HepG2 (cell line): ENCODE measurements at regions not wholly inside any gene's neighbourhood (a gene's known extent, or its start where the extent isn't known, plus 50 kb on each side); places are given as distances from the start of the nearest gene placed in this dataset.

Experiments used
- ATAC-seq: fragments of 200-7000 bp; cut with Tn5 transposase; 3 replicates; pipeline ENCODE4 v1.9.1; 2020; ENCODE audit warnings: mild to moderate bottlenecking, moderate library complexity
- BruUV-seq: library from RNA; stranded (reverse); fragments of 400-500 nt; replicated peaks from 2 replicates; lab custom pipeline; 2021; lab: Mats Ljungman, UMichigan
- CTCF ChIA-PET: fragments of 300-600 bp; formaldehyde crosslinking; extraction: SDS; loops from one replicate; lab custom pipeline; 2021; ENCODE audit warnings: low total read pairs, inconsistent platforms, low intra/inter-chr PET ratio; lab: Yijun Ruan, JAX
- POLR2A ChIA-PET: fragments of 350-600 bp; sonication (Branson Sonifier 250); formaldehyde crosslinking; loops from one replicate; lab custom pipeline; 2020; ENCODE audit warnings: antibody characterized with exemption, inconsistent platforms; lab: Yijun Ruan, JAX
- DNase-seq: peaks from one replicate; pipeline ENCODE4 v3.0.0-alpha.2; 2015; ENCODE audit warnings: low spot score
- FAIRE-seq: peaks from 3 replicates; lab custom pipeline; 2011; peaks lifted over from hg19 to GRCh38; lab: Jason Lieb, UNC
- H2AFZ ChIP-seq: one replicate; pipeline ENCODE4 v1.6.1; 2011; ENCODE audit warnings: low read length, inconsistent platforms
- H3K27ac ChIP-seq: fragments of 300-600 bp; 3 replicates; pipeline ENCODE4 v1.8.0; 2011; ENCODE audit warnings: mixed run types, mild to moderate bottlenecking, mixed read lengths, low read length, inconsistent platforms; ENCODE audit not compliant: insufficient read depth; ENCODE audit errors: extremely low read length
- H3K27me3 ChIP-seq, 2 experiments: fragments of 200-600 bp in 1 of 2; 2 replicates in 1 of 2; 3 replicates in 1 of 2; pipeline versions ENCODE4 v1.6.0 to v1.8.0; 2011; ENCODE audit warnings: low read length in 2 of 2, mild to moderate bottlenecking in 2 of 2, moderate library complexity in 2 of 2, inconsistent platforms in 1 of 2; ENCODE audit not compliant: insufficient read depth in 2 of 2, control insufficient read depth in 1 of 2
- H3K36me3 ChIP-seq, 2 experiments: fragments of 200-600 bp in 1 of 2; replicated peaks in 1 of 2; 2 replicates in 1 of 2; 3 replicates in 1 of 2; pipeline versions ENCODE4 v1.5.1 to v1.8.0; 2011; ENCODE audit warnings: low read length in 2 of 2, inconsistent platforms in 1 of 2; ENCODE audit not compliant: insufficient read depth in 2 of 2, control insufficient read depth in 1 of 2
- H3K4me1 ChIP-seq: 2 replicates; pipeline ENCODE4 v1.5.1; 2012; ENCODE audit warnings: low read length, inconsistent platforms; ENCODE audit not compliant: insufficient read depth
- H3K4me2 ChIP-seq: 2 replicates; pipeline ENCODE4 v1.6.0; 2011; ENCODE audit warnings: low read depth, low read length, inconsistent platforms
- H3K4me3 ChIP-seq, 3 experiments: fragments of 200-600 bp in 1 of 3; sonication (generic), shearing (Covaris generic) in 1 of 3; replicated peaks in 1 of 3; 2 replicates each; pipeline ENCODE4 v1.5.1; 2011 to 2016; ENCODE audit warnings: low read length in 3 of 3, inconsistent platforms in 2 of 3, low read depth in 2 of 3, mild to moderate bottlenecking in 2 of 3, control low read depth in 1 of 3, mixed read lengths in 1 of 3; ENCODE audit not compliant: insufficient read depth in 1 of 3
- H3K79me2 ChIP-seq: one replicate; pipeline ENCODE4 v1.6.1; 2011; ENCODE audit warnings: low read length, inconsistent platforms; ENCODE audit not compliant: insufficient read depth
- H3K9ac ChIP-seq: 2 replicates; pipeline ENCODE4 v1.6.0; 2011; ENCODE audit warnings: mild to moderate bottlenecking, low read depth, low read length, inconsistent platforms; ENCODE audit not compliant: insufficient read depth
- H3K9me3 ChIP-seq: 2 replicates; pipeline ENCODE4 v1.5.1; 2012; ENCODE audit warnings: mild to moderate bottlenecking, low read length
- H4K20me1 ChIP-seq: 2 replicates; pipeline ENCODE4 v1.6.0; 2011; ENCODE audit warnings: inconsistent platforms, mild to moderate bottlenecking, low read length, moderate library complexity; ENCODE audit not compliant: insufficient read depth
- FUBP1 ChIP-seq: sonication (generic); formaldehyde crosslinking; IDR thresholded peaks from 2 replicates; pipeline ENCODE4 v1.5.1; 2020; ENCODE audit warnings: missing genetic modification reagents, mild to moderate bottlenecking, borderline replicate concordance
- GMEB2 ChIP-seq: IDR thresholded peaks from 2 replicates; pipeline ENCODE4 v1.6.1; 2016; ENCODE audit warnings: missing biosample characterization, missing genetic modification reagents, low read depth
- MYC ChIP-seq: sonication (generic); formaldehyde crosslinking; IDR thresholded peaks from 2 replicates; pipeline ENCODE4 v1.9.0; 2021; ENCODE audit warnings: missing genetic modification reagents, borderline replicate concordance
- PPARG ChIP-seq: conservative IDR thresholded peaks from 2 replicates; pipeline ENCODE4 v1.6.1; 2016; ENCODE audit warnings: missing biosample characterization, missing genetic modification reagents
- SOX13 ChIP-seq, 3 experiments: fragments of 450-650 bp in 1 of 3; sonication (generic) in 1 of 3; formaldehyde crosslinking in 1 of 3; IDR thresholded peaks in 2 of 3; conservative IDR thresholded peaks in 1 of 3; 2 replicates each; pipeline versions ENCODE4 v1.5.0 to v1.6.1; 2016 to 2020; ENCODE audit warnings: antibody characterized with exemption in 1 of 3, mild to moderate bottlenecking in 1 of 3, missing compliant biosample characterization in 1 of 3, missing genetic modification reagents in 1 of 3, moderate library complexity in 1 of 3
- ZFP1 ChIP-seq: IDR thresholded peaks from 2 replicates; pipeline ENCODE4 v1.6.1; 2016
- ZNF138 ChIP-seq: sonication (generic); formaldehyde crosslinking; IDR thresholded peaks from 2 replicates; pipeline ENCODE4 v1.5.0; 2020; ENCODE audit warnings: mild to moderate bottlenecking, low read depth, missing genetic modification reagents
- ZNF614 ChIP-seq: IDR thresholded peaks from 2 replicates; pipeline ENCODE4 v1.6.1; 2018; ENCODE audit warnings: missing biosample characterization, missing genetic modification reagents, inconsistent platforms, borderline replicate concordance
- WGBS: methylation state at CpG from one replicate; pipeline ENCODE4 v1.1.6; 2017; ENCODE audit warnings: low lambda C conversion rate; 5-methylcytosine and 5-hydroxymethylcytosine counted together
- in situ Hi-C: cut with HindIII; loops from 2 replicates; pipeline ENCODE4 v1.10.0; 2017; ENCODE audit warnings: low pct_unique_long_range_greater_than_20kb; ENCODE audit not compliant: extremely low pct_ligation_motif_present
- intact Hi-C: fragments of 100-400 bp; cut with micrococcal nuclease; formaldehyde crosslinking; loops from one replicate; pipeline ENCODE4 v1.10.0; 2022; ENCODE audit not compliant: unreplicated experiment

- TF ChIP-seq MYC (CRISPR knock-in tag) (no peak), FUBP1 (CRISPR knock-in tag) (no peak), PPARG (CRISPR knock-in tag) (no peak), GMEB2 (CRISPR knock-in tag) (no peak)
Observed at GRCh38 chrX:115452251-115452650, 108.7 kb upstream of the PLS3 start (continued).

GRCh38 chrX:115459883-115460880, 100.8 kb upstream of the PLS3 start:
- H3K4me2 ChIP-seq, result no peak overlapping the region
- in situ Hi-C loops (no loop called here), intact Hi-C loops (no loop called here)
- H3K9ac ChIP-seq, result no peak overlapping the region
- no peak overlapping the region for H2AFZ ChIP-seq
- no peaks in the 10 kb centered on the region for H3K9me3 ChIP-seq
- no peaks in the 10 kb centered on the region for H3K4me1 ChIP-seq
- no peak overlapping the region for H3K4me3 ChIP-seq
- ChIA-PET CTCF (no interaction called here), POLR2A (no interaction called here)
- H4K20me1 ChIP-seq, result no peaks in the 10 kb centered on the region
- BruUV-seq, result no TSS peak
- no peak overlapping the region for H3K27ac ChIP-seq
- 0% methylated on average over 3 of the region's 3 CpGs for WGBS
- H3K27me3 ChIP-seq, result no peaks in the 10 kb centered on the region
- no peak for TF ChIP-seq ZNF138 (CRISPR knock-in tag)
- TF ChIP-seq ZNF614 (CRISPR knock-in tag), result no peak
- no peak for TF ChIP-seq SOX13 (IDR thresholded peaks at IDR 0.05)
- no peak for TF ChIP-seq SOX13 (CRISPR knock-in tag; conservative IDR thresholded peaks at IDR 0.05 in 1 of 2, IDR thresholded peaks at IDR 0.05 in 1 of 2)
- no peak for TF ChIP-seq ZFP1 (CRISPR knock-in tag)
- DNase-seq (no peak), FAIRE-seq (no peak), ATAC-seq (no peak)
- H3K36me3 ChIP-seq, result no peaks in the 10 kb centered on the region
- H3K79me2 ChIP-seq, result no peaks in the 10 kb centered on the region
